SK-N-DZ (cell line): ENCODE measurements at regions not wholly inside any gene's neighbourhood (a gene's known extent, or its start where the extent isn't known, plus 50 kb on each side); places are given as distances from the start of the nearest gene placed in this dataset.

Experiments used
- DNase-seq: peaks from one replicate; pipeline ENCODE4 v3.0.0-alpha.2; 2015; ENCODE audit warnings: low spot score

- no peak for DNase-seq
These were observed 1002.9 kb upstream of the SEL1L start for GRCh38 chr14:82536566-82536965.

DNA sequence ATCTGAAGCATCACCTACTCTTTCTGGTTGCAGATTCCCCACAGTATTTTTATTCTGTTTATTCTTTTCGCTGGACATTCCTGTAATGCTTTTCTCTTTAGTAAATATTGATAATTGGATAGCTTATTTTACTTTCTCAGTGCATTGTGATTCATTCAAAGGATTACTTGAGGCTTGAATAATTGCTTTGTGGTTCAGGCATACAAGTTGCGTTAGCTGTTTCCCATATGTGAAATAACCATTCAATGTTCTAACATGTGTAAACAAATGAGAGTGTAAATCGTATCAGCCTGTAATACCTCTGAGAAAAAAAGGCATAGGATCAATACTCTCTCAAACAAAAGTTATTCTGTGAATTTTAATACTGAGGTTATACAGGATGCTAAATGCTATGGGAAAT lies 1004.2 kb upstream of the SEL1L start:
- DNase-seq, result no peak

GRCh38 chr14:82546401-82546800 lies 1012.7 kb upstream of the SEL1L start:
- DNase-seq, result no peak

- no peak for DNase-seq
These were observed 1015.8 kb upstream of the SEL1L start for GRCh38 chr14:82549306-82549990.

DNA sequence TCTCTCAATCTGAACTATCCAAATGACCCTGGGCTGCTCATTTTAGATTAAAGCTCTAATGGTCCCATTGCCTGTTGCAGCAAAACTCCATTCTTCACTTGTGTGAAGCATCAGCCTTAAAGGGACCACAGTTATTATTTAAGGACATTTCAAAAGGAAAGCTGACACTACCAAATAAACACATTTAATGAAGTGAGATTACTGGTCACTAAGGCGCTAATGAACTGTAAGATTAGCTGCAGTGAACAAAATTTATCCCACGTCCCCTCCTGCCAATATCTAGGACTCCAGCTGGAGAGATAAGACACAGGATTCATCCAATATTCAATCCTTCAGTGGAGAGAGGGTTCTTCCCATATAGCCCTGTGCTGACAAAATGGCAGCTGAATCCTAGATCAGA lies 1029.2 kb upstream of the SEL1L start:
- peak; percentile 4 for DNase-seq

- no peak for DNase-seq
These were observed 1032.2 kb upstream of the SEL1L start for GRCh38 chr14:82565825-82566224.

- no peak for DNase-seq
These were observed 1053.6 kb upstream of the SEL1L start for GRCh38 chr14:82587226-82587625.

GRCh38 chr14:82595466-82595865 lies 1061.8 kb upstream of the SEL1L start:
- no peak for DNase-seq

DNA sequence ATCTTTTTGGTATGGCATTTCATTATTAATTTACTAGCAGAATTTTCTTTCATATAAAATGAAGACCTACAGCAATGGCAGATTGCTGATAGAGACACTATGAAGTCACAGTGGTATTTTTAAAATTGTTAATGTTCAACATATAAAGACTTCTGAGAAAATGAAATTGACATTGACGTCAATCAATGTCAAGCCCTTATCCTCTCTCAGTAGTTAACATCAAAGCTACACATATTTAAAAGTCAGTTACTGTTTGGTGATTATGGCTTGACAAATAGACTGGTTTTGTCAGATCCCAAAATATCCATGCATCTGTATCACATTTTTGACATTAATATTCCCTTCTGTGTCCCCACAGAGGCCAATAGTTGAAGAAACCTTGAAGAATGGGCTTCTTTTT lies 1069.1 kb upstream of the SEL1L start:
- DNase-seq, result no peak

DNA sequence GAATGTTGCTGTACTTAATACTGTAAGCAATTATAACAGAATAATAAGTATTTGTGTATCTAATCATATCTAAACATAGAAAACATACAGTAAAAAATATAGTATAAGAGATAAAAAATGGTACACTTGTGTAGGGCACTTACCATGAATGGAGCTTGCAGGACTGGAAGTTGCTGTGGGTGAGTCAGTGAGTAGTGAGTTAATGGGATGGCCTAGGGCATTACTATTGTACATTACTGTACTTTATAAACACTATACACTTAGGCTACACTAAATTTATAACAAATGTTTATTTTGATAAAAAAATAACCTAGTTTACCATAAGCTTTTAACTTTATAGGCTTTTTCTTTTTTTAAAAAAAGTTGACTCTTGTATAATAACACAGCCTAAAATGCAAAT lies 1071.2 kb upstream of the SEL1L start:
- DNase-seq, result no peak

DNA sequence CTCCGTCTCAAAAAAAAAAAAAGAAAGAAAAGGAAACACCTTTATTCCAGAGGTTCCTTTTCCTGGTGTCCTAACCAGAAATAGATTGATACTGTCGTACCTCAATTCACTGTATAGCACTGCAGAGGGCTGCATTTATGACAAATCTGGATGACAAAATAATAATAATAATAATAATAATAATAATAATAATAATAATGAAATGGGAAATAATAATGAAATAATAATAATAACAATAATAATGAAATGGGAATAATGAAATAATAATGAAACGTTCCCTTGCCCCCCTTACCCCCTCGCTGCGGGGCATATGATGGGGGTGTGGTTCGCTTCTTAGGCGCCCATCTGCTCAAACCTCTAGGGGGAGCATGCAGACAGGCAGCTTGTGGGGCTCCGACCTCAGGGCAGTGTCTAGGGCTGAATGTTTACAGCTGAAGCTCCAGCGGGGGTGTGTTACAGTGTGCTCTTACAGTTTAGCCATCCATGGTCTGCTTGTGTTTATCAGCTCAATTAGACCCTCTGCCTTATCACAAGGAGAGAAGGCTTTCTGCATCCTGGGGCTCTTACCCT lies 1088.3 kb upstream of the SEL1L start:
- DNase-seq, result no peak

- no peak for DNase-seq
These were observed 1092.8 kb upstream of the SEL1L start for GRCh38 chr14:82626156-82627066.

DNA sequence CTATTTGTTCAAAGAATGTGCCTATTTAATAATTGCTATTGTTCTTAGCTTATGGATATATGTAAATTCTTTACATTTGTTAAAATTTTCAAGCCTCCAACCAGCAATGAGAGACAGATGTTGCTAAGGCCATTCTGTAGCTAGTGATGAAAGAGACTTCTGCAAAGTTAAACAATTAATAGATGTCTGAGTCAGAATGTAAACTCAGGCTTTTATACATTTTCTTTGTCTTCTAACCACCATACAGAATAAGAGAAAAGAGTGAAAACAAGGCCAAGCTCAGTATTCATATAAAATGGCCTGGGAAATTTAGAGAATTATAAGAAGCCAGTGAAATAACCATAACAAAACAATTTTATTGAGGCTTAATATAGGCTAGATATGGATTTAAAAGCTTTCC lies 1102.3 kb upstream of the SEL1L start:
- DNase-seq, result no peak

GRCh38 chr14:82636426-82636825 lies 1102.8 kb upstream of the SEL1L start:
- DNase-seq, result no peak

DNA sequence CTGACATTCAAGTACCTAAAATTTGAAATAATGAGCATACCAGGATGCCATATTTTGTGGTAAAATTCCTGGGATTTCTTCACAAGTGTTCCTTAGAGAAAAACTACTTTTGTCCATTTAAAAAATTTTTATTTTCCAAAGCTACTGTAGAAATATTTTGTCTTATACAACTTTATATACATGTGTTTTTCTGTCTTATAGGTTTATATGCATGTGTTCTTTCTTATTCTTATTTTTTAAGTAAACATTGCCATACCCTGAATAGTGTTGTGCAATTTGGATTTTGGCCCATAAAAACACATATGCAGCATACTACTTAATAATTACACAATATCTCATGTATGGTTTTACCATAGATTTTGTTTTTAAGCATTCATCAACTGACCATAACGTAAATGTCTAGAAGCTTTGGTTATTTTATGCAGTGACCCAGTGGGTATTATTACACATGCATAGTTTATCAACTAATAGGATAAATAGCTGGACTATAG lies 1107.4 kb upstream of the SEL1L start:
- DNase-seq, result no peak

- no peak for DNase-seq
These were observed 1108.8 kb upstream of the SEL1L start for GRCh38 chr14:82642425-82642824.

GRCh38 chr14:82647088-82647810 lies 1113.6 kb upstream of the SEL1L start:
- DNase-seq, result no peak

DNA sequence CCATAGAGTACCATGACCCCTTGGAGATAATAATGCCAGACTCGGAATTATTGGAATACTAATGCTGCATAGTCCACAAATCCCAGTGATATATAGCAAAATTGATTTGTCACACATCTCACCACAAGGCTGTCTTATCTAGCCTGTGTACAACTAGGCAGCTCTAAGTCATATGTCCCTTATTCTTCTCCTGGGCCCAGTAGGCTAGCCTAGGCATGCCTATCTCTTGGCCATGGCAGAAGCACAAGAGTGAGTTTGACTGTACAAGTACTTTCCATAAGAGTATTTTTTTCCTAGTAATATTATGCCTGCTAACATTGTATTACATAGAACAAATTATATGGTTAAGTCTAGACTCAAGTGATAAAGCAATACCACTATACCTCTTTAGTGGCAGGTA lies 1122.1 kb upstream of the SEL1L start:
- DNase-seq, result no peak

- no peak for DNase-seq
These were observed 1123.6 kb upstream of the SEL1L start for GRCh38 chr14:82657186-82657675.

GRCh38 chr14:82661258-82661657 lies 1127.6 kb upstream of the SEL1L start:
- no peak for DNase-seq

DNA sequence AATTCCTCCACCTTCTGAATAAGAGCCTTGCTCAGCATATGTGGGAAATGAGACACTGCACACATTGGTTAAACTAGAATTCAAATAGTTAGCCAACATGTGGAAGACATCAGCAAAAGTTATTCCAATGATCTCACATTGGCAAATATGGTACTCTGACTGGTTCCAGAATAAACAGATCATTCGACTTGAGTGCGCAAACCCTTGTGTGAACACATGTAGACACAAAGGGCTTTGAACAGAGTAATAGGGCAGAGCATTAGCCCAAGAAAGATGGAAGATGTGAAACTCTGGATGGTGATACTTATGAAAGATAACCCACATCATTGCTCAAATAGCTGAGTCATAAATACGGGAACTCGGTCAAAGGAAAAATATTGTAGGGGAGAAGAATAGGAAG lies 1133.4 kb upstream of the SEL1L start:
- no peak for DNase-seq

DNA sequence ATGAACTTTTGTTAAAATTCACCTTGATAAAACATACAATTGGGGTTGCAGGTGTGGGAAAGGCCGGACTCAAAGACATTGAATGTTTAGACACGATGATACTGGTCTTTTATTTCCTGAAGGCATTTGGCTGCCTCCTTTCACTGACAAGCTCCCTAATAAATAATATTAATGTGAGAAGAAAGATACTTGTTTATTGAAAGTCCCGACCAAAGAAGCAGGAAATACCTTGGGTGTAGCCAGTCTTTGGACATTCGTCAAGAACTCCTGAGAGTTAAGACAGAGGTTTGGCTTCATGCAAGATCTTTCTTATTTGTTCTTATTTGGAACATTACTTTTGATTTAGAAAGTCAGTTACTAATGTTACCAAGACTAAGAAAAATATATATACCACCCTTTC lies 1133.8 kb upstream of the SEL1L start:
- no peak for DNase-seq
